ENCODE measurements at regions not wholly inside any gene's neighbourhood (a gene's known extent, or its start where the extent isn't known, plus 50 kb on each side); places are given as distances from the start of the nearest gene placed in this dataset.

- peak; percentile 75; the same call in 1 of the 2 replicates for ATAC-seq (ENCODE audit: low read depth)
- in situ Hi-C loops (cut with MboI; ENCODE audit: low sequenced_read_pairs), result loop anchor here (25.0 kb wide), 1 partner anchor 1635 kb away; a partner anchor contains a TSS
- Histone ChIP-seq H3K14ac (replicated peaks; ENCODE audit: low read depth, low read length) (peak overlapping the region; percentile 14; the same call in 1 of the 2 replicates), H4K20me1 (ENCODE audit: insufficient read depth, low read length) (no peaks in the 10 kb centered on the region), H2BK120ac (ENCODE audit: low read depth, low read length) (peak overlapping the region; percentile 37; the same call in 1 of the 2 replicates), H4K91ac (ENCODE audit: insufficient read depth, low read depth, low read length) (no peak overlapping the region), H2BK15ac (ENCODE audit: low read depth, low read length) (no peak overlapping the region), H4K5ac (ENCODE audit: low read depth, low read length) (no peak overlapping the region), H3K4me1 (ENCODE audit: control insufficient read depth, insufficient read depth, low read length) (peaks cover 1% of the 10 kb centered on the region; the same call in 1 of the 2 replicates), H2AK9ac (replicated peaks; ENCODE audit: low read depth, low read length, poor library complexity) (no peak overlapping the region), H3K23ac (ENCODE audit: low read depth, low read length) (no peak overlapping the region), H3K56ac (ENCODE audit: extremely low read depth, insufficient read depth, low read length) (no peak overlapping the region), H3K9ac (ENCODE audit: low read depth, low read length) (no peak overlapping the region), H3K18ac (ENCODE audit: low read depth, low read length) (no peak overlapping the region), H3K4me3 (ENCODE audit: insufficient read depth, low read depth, low read length) (no peak overlapping the region), H3K27me3 (ENCODE audit: control insufficient read depth, insufficient read depth, low read length) (no peaks in the 10 kb centered on the region), H4K8ac (ENCODE audit: low read depth in 2 of 2, low read length in 2 of 2) (no peak overlapping the region), H3K9me1 (ENCODE audit: insufficient read depth, low read length) (0 out of 2 replicates have a peak, but pooled peaks cover 2% of the 10 kb centered on the region), H3K36me3 (ENCODE audit: control insufficient read depth, insufficient read depth, low read length) (no peaks in the 10 kb centered on the region), H3K4me2 (ENCODE audit: low read depth, low read length) (no peak overlapping the region), H2AK5ac (ENCODE audit: low read depth, low read length) (no peak overlapping the region), H2BK5ac (ENCODE audit: low read depth, low read length, poor library complexity, severe bottlenecking) (peak overlapping the region; percentile 57), H2BK20ac (ENCODE audit: low read depth, low read length) (no peak overlapping the region), H3K27ac (ENCODE audit: insufficient read depth, low read length) (no peak overlapping the region), H3K9me3 (ENCODE audit: control insufficient read depth, insufficient read depth, low read length) (no peaks in the 10 kb centered on the region), H3K79me1 (ENCODE audit: low read depth in 1 of 2, low read length in 2 of 2) (no peaks in the 10 kb centered on the region), H3K4ac (ENCODE audit: low read depth, low read length) (no peak overlapping the region), H2AFZ (replicated peaks; ENCODE audit: low read length, poor library complexity) (no peak overlapping the region)
- peak; percentile 66 for DNase-seq
- intact Hi-C loops (cut with micrococcal nuclease), result no loop called here
- TF ChIP-seq NFE2L2 (IDR thresholded peaks at IDR 0.05; ENCODE audit: low read depth, low read length) (no peak), MAZ (IDR thresholded peaks at IDR 0.05; ENCODE audit: borderline replicate concordance, low read depth, low read length) (no peak), SMC3 (IDR thresholded peaks at IDR 0.05; ENCODE audit: low read depth, low read length) (no peak), BHLHE40 (IDR thresholded peaks at IDR 0.05; ENCODE audit: low read depth, low read length) (no peak), CTCF (conservative IDR thresholded peaks at IDR 0.05; ENCODE audit: low read depth, low read length) (no peak), POLR2A (IDR thresholded peaks at IDR 0.05; ENCODE audit: low read depth, low read length) (no peak), MAFK (IDR thresholded peaks at IDR 0.05; ENCODE audit: low read depth, low read length) (no peak), FOS (IDR thresholded peaks at IDR 0.05; ENCODE audit: low read depth, low read length) (no peak), RAD21 (IDR thresholded peaks at IDR 0.05; ENCODE audit: low read length) (no peak), MXI1 (IDR thresholded peaks at IDR 0.05; ENCODE audit: borderline replicate concordance, low read depth, low read length) (no peak), CHD1 (IDR thresholded peaks at IDR 0.05; ENCODE audit: low read depth, low read length) (no peak), ELK1 (IDR thresholded peaks at IDR 0.05; ENCODE audit: borderline replicate concordance, low read depth, low read length) (no peak), CEBPB (IDR thresholded peaks at IDR 0.05; ENCODE audit: low read depth, low read length) (no peak)
- no TSS peak for BruUV-seq (replicated peaks)
- ChIA-PET POLR2A (ENCODE audit: unreplicated experiment) (no interaction called here), CTCF (no interaction called here)
- no CpG with 5 or more reads among the region's 3 CpGs for WGBS, 2 experiments (ENCODE audit: extremely low coverage in 2 of 2, insufficient read length in 1 of 2)
- dilution Hi-C loops (cut with HindIII; ENCODE audit: low sequenced_read_pairs, unreplicated experiment), result no loop called here
Observed at GRCh38 chr6:27847706-27848105, 64.5 kb downstream of the OR2B2 start.

Data from IMR-90 (cell line).